ENCODE measurements at regions not wholly inside any gene's neighbourhood (a gene's known extent, or its start where the extent isn't known, plus 50 kb on each side); places are given as distances from the start of the nearest gene placed in this dataset.

DNA sequence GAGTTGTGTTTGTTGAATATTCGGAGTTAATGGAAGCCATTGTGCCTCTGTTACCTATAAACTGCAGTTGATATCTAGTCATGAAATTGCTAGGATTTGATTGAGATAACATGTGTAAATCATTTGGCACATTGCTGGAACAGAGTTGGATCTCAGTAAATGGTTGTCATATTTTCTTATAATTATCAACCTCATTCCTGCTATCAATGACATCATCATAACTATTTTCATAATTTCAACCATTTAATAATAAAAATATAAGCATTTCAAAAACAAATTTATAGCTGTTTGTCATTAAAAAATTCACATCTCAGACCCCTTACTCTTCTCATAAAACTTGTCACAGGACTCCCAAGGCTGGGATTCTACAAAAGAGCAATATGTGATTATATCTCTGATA, 133.4 kb downstream of the PTGER3 start:
- no peaks in the 10 kb centered on the region for H3K4me1 ChIP-seq
- TF ChIP-seq POLR2AphosphoS5 (IDR thresholded peaks at IDR 0.05), result no peak
- TF ChIP-seq POLR2A (IDR thresholded peaks at IDR 0.05), result no peak
- TF ChIP-seq, protein P1, sequence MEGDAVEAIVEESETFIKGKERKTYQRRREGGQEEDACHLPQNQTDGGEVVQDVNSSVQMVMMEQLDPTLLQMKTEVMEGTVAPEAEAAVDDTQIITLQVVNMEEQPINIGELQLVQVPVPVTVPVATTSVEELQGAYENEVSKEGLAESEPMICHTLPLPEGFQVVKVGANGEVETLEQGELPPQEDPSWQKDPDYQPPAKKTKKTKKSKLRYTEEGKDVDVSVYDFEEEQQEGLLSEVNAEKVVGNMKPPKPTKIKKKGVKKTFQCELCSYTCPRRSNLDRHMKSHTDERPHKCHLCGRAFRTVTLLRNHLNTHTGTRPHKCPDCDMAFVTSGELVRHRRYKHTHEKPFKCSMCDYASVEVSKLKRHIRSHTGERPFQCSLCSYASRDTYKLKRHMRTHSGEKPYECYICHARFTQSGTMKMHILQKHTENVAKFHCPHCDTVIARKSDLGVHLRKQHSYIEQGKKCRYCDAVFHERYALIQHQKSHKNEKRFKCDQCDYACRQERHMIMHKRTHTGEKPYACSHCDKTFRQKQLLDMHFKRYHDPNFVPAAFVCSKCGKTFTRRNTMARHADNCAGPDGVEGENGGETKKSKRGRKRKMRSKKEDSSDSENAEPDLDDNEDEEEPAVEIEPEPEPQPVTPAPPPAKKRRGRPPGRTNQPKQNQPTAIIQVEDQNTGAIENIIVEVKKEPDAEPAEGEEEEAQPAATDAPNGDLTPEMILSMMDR (IDR thresholded peaks at IDR 0.05), result no peak
- no peaks in the 10 kb centered on the region for H3K9me3 ChIP-seq
- no peak for DNase-seq (ENCODE audit: low spot score in 2 of 2)
- H3K27ac ChIP-seq, result no peak overlapping the region
- H3K27me3 ChIP-seq, result no peaks in the 10 kb centered on the region
- H3K36me3 ChIP-seq, result no peaks in the 10 kb centered on the region
- H3K4me3 ChIP-seq, result no peak overlapping the region
- intact Hi-C loops (cut with DNase I; ENCODE audit: low total_unique reads), result no loop called here

DNA sequence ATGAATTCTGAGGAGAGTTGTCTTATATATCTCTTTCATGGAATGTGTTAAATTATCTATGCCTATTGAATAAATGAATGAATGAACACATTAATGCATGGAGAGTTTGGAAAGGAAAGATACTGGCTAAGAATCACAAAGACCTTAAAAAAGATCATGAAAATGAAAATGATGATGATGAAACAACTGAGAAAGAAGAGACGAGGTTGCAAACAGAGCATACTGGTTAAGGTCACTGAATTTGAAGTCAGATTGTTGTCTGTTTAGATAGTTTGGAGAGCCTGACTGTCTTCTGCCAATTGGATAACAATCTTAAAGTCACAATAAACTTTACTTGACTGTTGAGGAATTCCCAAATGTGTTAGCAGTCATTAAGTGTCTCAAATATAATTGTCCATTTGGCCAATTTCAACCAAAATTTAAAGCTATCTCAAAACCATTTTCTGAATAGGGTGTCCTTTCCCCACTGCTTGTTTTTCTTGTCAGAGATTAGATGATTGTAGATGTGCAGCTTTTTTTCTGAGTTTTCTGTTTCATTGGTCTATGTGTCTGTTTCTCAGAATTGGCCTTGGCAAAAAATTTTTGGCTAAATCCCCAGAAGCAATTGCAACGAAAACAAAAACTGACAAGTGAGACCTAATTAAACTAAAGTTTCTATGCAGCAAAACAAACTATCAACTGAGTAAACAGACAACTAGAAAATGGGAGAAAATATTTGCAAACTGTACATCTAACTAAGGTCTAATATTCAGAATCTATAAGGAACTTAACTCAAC, 132.2 kb downstream of the PTGER3 start:
- Histone ChIP-seq H3K4me3 (no peak overlapping the region), H3K9me3 (no peaks in the 10 kb centered on the region), H3K4me1 (no peaks in the 10 kb centered on the region), H3K27ac (no peak overlapping the region), H3K36me3 (no peaks in the 10 kb centered on the region), H3K27me3 (no peaks in the 10 kb centered on the region)
- no peak for TF ChIP-seq POLR2A (IDR thresholded peaks at IDR 0.05)
- TF ChIP-seq, protein P1 (IDR thresholded peaks at IDR 0.05), result no peak
- TF ChIP-seq POLR2AphosphoS5 (IDR thresholded peaks at IDR 0.05), result no peak
- intact Hi-C loops (cut with DNase I; ENCODE audit: low total_unique reads), result no loop called here
- no peak for DNase-seq (ENCODE audit: low spot score in 2 of 2)

DNA sequence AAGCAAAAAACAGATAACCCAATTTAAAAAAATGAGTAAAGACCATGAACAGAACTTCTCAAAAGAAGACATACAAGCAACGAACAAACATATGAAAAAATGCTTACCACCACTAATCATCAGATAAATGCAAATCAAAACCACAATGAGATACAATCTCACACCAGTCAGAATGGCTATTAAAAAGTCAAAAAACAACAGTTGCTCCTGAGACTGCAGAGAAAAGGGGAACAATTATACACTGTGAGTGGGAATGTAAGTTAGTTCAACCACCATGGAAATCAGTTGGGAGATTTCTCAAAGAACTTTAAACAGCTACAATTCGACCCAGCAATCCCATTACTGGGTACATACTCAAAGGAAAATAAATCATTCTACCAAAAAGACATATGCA, 131.6 kb downstream of the PTGER3 start:
- no peak for TF ChIP-seq POLR2AphosphoS5 (IDR thresholded peaks at IDR 0.05)
- no peak for TF ChIP-seq POLR2A (IDR thresholded peaks at IDR 0.05)
- TF ChIP-seq, protein P1 (IDR thresholded peaks at IDR 0.05), result no peak
- Histone ChIP-seq H3K27me3 (no peaks in the 10 kb centered on the region), H3K4me1 (no peaks in the 10 kb centered on the region), H3K27ac (no peak overlapping the region), H3K4me3 (no peak overlapping the region), H3K36me3 (no peaks in the 10 kb centered on the region), H3K9me3 (no peaks in the 10 kb centered on the region)
- no peak for DNase-seq (ENCODE audit: low spot score in 2 of 2)
- intact Hi-C loops (cut with DNase I; ENCODE audit: low total_unique reads), result no loop called here

DNA sequence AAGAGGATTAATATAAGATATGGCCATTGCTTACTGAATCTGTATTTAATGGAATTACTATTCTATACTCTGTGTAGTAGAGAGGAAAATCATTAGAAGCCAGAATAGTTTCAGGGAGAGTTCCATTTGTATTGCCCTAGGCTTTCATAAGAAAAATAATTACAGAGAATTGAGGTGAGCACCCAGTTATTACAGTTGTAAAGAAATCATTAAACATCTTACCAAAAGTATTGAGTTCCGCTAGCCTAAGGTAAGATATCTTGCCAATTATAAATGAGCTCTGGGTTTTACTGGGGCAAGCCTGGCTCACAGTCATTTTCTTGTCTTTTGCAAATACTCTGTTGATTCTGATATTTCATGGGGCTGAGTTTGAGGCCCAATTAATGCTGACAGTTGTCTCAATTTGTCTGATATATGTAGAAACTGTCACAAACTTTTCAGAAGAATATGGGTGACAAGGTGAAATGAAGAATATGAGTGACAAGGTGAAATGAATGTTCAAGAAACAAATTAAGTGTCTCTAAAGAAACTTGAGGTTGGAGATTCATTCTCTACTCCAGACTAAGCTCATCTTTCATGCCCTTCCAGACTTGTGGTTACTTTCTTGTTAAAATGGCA, 127.8 kb downstream of the PTGER3 start:
- Histone ChIP-seq H3K9me3 (peaks cover 0 to 10% of the 10 kb centered on the region in 2 donors), H3K27me3 (no peaks in the 10 kb centered on the region), H3K4me1 (no peaks in the 10 kb centered on the region), H3K4me3 (no peak overlapping the region), H3K27ac (no peak overlapping the region), H3K36me3 (no peaks in the 10 kb centered on the region)
- TF ChIP-seq POLR2AphosphoS5 (IDR thresholded peaks at IDR 0.05), result no peak
- TF ChIP-seq, protein P1 (IDR thresholded peaks at IDR 0.05), result no peak
- TF ChIP-seq POLR2A (IDR thresholded peaks at IDR 0.05), result no peak
- intact Hi-C loops (cut with DNase I; ENCODE audit: low total_unique reads), result no loop called here
- DNase-seq (ENCODE audit: low spot score in 2 of 2), result no peak
